PC-3 (cell line): ENCODE measurements at regions not wholly inside any gene's neighbourhood (a gene's known extent, or its start where the extent isn't known, plus 50 kb on each side); places are given as distances from the start of the nearest gene placed in this dataset.

Source experiments
- ATAC-seq: fragments of 200-7000 bp; cut with Tn5 transposase; 2 replicates; pipeline ENCODE4 v1.9.1; 2020; ENCODE audit warnings: mild to moderate bottlenecking, moderate library complexity
- BruUV-seq: library from RNA; stranded (reverse); fragments of 400-500 nt; replicated peaks from 2 replicates; lab custom pipeline; 2021; lab: Mats Ljungman, UMichigan
- CTCF ChIA-PET: fragments of 300-600 bp; sonication (Branson Sonifier 250); formaldehyde crosslinking; loops from one replicate; lab custom pipeline; 2022; ENCODE audit warnings: antibody characterized with exemption; lab: Charles Lee
- POLR2A ChIA-PET: fragments of 300-600 bp; sonication (Branson Sonifier 250); formaldehyde crosslinking; loops from one replicate; lab custom pipeline; 2022; ENCODE audit warnings: antibody characterized with exemption; ENCODE audit not compliant: unreplicated experiment; lab: Charles Lee
- DNase-seq: peaks from one replicate; pipeline ENCODE4 v3.0.0-alpha.2; 2015
- H2AFZ ChIP-seq: fragments of 300-600 bp; sonication (generic); 2 replicates; pipeline ENCODE4 v1.6.0; 2016; ENCODE audit warnings: antibody characterized with exemption, low read length
- H3F3A ChIP-seq: fragments of 300-600 bp; sonication (generic); one replicate; pipeline ENCODE4 v1.6.0; 2017; ENCODE audit warnings: antibody characterized with exemption, low read length, control low read depth, mild to moderate bottlenecking; ENCODE audit not compliant: unreplicated experiment
- H3K27ac ChIP-seq: fragments of 300-600 bp; sonication (generic); 2 replicates; pipeline ENCODE4 v1.5.1; 2016; ENCODE audit warnings: mild to moderate bottlenecking, low read length
- H3K27me3 ChIP-seq: fragments of 300-600 bp; sonication (generic); 2 replicates; pipeline ENCODE4 v1.6.1; 2016; ENCODE audit warnings: low read length, mixed read lengths
- H3K36me3 ChIP-seq: fragments of 300-600 bp; sonication (generic); 2 replicates; pipeline ENCODE4 v1.6.1; 2016; ENCODE audit warnings: low read depth, mixed run types, low read length, mixed read lengths
- H3K4me1 ChIP-seq: fragments of 300-600 bp; sonication (generic); 2 replicates; pipeline ENCODE4 v1.5.1; 2016; ENCODE audit warnings: low read length; ENCODE audit not compliant: insufficient read depth
- H3K4me2 ChIP-seq: fragments of 300-600 bp; sonication (generic); 2 replicates; pipeline ENCODE4 v1.6.0; 2016; ENCODE audit warnings: low read length
- H3K4me3 ChIP-seq: fragments of 300-600 bp; sonication (generic); 2 replicates; pipeline ENCODE4 v1.5.1; 2016; ENCODE audit warnings: mild to moderate bottlenecking, low read length, mixed read lengths
- H3K79me2 ChIP-seq: fragments of 300-600 bp; sonication (generic); 2 replicates; pipeline ENCODE4 v1.6.1; 2017; ENCODE audit warnings: low read length, mixed read lengths
- H3K9ac ChIP-seq: fragments of 300-600 bp; sonication (generic); 2 replicates; pipeline ENCODE4 v1.6.0; 2016; ENCODE audit warnings: mild to moderate bottlenecking, low read length
- H3K9me2 ChIP-seq: fragments of 300-600 bp; sonication (generic); replicated peaks from 2 replicates; pipeline ENCODE4 v1.6.1; 2016; ENCODE audit warnings: mixed run types, low read length, mixed read lengths
- H3K9me3 ChIP-seq: fragments of 300-600 bp; sonication (generic); 2 replicates; pipeline ENCODE4 v1.6.1; 2016; ENCODE audit warnings: low read length, mixed read lengths
- H4K20me1 ChIP-seq: fragments of 300-600 bp; sonication (generic); 2 replicates; pipeline ENCODE4 v1.6.1; 2016; ENCODE audit warnings: low read length, mixed read lengths
- CTCF ChIP-seq: fragments of 300-600 bp; sonication (generic); conservative IDR thresholded peaks from 2 replicates; pipeline ENCODE4 v1.5.1; 2017; ENCODE audit warnings: antibody characterized with exemption, low read depth, mild to moderate bottlenecking, low read length
- EZH2 ChIP-seq: fragments of 300-600 bp; sonication (generic); IDR thresholded peaks from one replicate; pipeline ENCODE4 v1.6.1; 2017; ENCODE audit warnings: antibody characterized with exemption, mild to moderate bottlenecking, low read length; ENCODE audit not compliant: unreplicated experiment
- EZH2phosphoT487 ChIP-seq: fragments of 300-600 bp; sonication (generic); IDR thresholded peaks from 2 replicates; pipeline ENCODE4 v1.6.1; 2018; ENCODE audit warnings: mild to moderate bottlenecking, antibody characterized with exemption, low read length, borderline replicate concordance
- intact Hi-C: fragments of 100-400 bp; cut with micrococcal nuclease; formaldehyde crosslinking; loops from 2 replicates; pipeline ENCODE4 v1.9.0; 2023

- TF ChIP-seq CTCF, result no peak
- no peak for TF ChIP-seq EZH2phosphoT487
- no peak for TF ChIP-seq EZH2
- Histone ChIP-seq H3K4me1 (no peaks in the 10 kb centered on the region), H3K4me3 (no peak overlapping the region), H3K9ac (no peak overlapping the region), H3K9me2 (no peaks in the 10 kb centered on the region), H3K9me3 (no peaks in the 10 kb centered on the region; the same call in 1 of the 2 replicates), H3K27me3 (no peaks in the 10 kb centered on the region), H3K27ac (no peak overlapping the region), H3K4me2 (no peak overlapping the region), H2AFZ (no peak overlapping the region), H3F3A (no peaks in the 10 kb centered on the region), H4K20me1 (no peaks in the 10 kb centered on the region), H3K36me3 (no peaks in the 10 kb centered on the region), H3K79me2 (no peaks in the 10 kb centered on the region)
- no peak for ATAC-seq
- POLR2A ChIA-PET, result no interaction called here
- no TSS peak for BruUV-seq
- intact Hi-C loops, result no loop called here
- CTCF ChIA-PET, result no interaction called here
- no peak for DNase-seq
Observed at GRCh38 chr2:138430181-138430580, 71.4 kb upstream of the SPOPL start.

- no peak for ATAC-seq
- H3K79me2 ChIP-seq, result no peaks in the 10 kb centered on the region
- no peaks in the 10 kb centered on the region for H3K36me3 ChIP-seq
- no peaks in the 10 kb centered on the region for H3K4me1 ChIP-seq
- no peak overlapping the region for H2AFZ ChIP-seq
- H3K4me2 ChIP-seq, result no peak overlapping the region
- CTCF ChIA-PET, result no interaction called here
- no peak overlapping the region for H3K9ac ChIP-seq
- intact Hi-C loops, result no loop called here
- POLR2A ChIA-PET, result no interaction called here
- DNase-seq, result no peak
- H4K20me1 ChIP-seq, result no peaks in the 10 kb centered on the region
- H3K27me3 ChIP-seq, result no peaks in the 10 kb centered on the region
- H3K27ac ChIP-seq, result no peak overlapping the region
- no peaks in the 10 kb centered on the region for H3K9me2 ChIP-seq
- BruUV-seq, result no TSS peak
- no peaks in the 10 kb centered on the region for H3F3A ChIP-seq
- TF ChIP-seq CTCF (no peak), EZH2 (no peak), EZH2phosphoT487 (no peak)
- H3K4me3 ChIP-seq, result no peak overlapping the region
- no peaks in the 10 kb centered on the region for H3K9me3 ChIP-seq
Observed at GRCh38 chr2:138432971-138433370, 68.6 kb upstream of the SPOPL start.

GRCh38 chr2:138433995-138434951 is 67.3 kb upstream of the SPOPL start:
- Histone ChIP-seq H3K27me3 (no peaks in the 10 kb centered on the region), H3K4me2 (no peak overlapping the region), H3K9me2 (no peaks in the 10 kb centered on the region), H2AFZ (no peak overlapping the region), H3K79me2 (no peaks in the 10 kb centered on the region), H3K27ac (no peak overlapping the region), H3K36me3 (no peaks in the 10 kb centered on the region), H4K20me1 (no peaks in the 10 kb centered on the region), H3K4me3 (no peak overlapping the region), H3F3A (no peaks in the 10 kb centered on the region), H3K9ac (no peak overlapping the region), H3K4me1 (no peaks in the 10 kb centered on the region), H3K9me3 (no peaks in the 10 kb centered on the region)
- POLR2A ChIA-PET, result no interaction called here
- CTCF ChIA-PET, result no interaction called here
- BruUV-seq, result no TSS peak
- intact Hi-C loops, result no loop called here
- DNase-seq (no peak), ATAC-seq (no peak)
- TF ChIP-seq CTCF, result no peak
